ENCODE measurements at regions not wholly inside any gene's neighbourhood (a gene's known extent, or its start where the extent isn't known, plus 50 kb on each side); places are given as distances from the start of the nearest gene placed in this dataset.

GRCh38 chr20:11090751-11091150 is 417.0 kb upstream of the JAG1 start:
- Mint-ChIP-seq H3K4me1 (ENCODE audit: low read depth, unreplicated experiment) (peaks cover 19% of the 10 kb centered on the region), H3K27ac (ENCODE audit: unreplicated experiment) (no peak overlapping the region), H3K4me3 (ENCODE audit: low read depth, unreplicated experiment) (no peak overlapping the region), H3K9me3 (ENCODE audit: low read depth, unreplicated experiment) (peaks cover 3% of the 10 kb centered on the region), H3K27me3 (ENCODE audit: unreplicated experiment) (no peaks in the 10 kb centered on the region), H3K36me3 (ENCODE audit: insufficient read depth, unreplicated experiment) (no peaks in the 10 kb centered on the region)
- intact Hi-C loops (cut with micrococcal nuclease; ENCODE audit: unreplicated experiment): loop anchor here (10.0 kb wide), 1 partner anchor 114 kb away; no protein-coding TSS in a partner anchor
- TF ChIP-seq, protein P1, sequence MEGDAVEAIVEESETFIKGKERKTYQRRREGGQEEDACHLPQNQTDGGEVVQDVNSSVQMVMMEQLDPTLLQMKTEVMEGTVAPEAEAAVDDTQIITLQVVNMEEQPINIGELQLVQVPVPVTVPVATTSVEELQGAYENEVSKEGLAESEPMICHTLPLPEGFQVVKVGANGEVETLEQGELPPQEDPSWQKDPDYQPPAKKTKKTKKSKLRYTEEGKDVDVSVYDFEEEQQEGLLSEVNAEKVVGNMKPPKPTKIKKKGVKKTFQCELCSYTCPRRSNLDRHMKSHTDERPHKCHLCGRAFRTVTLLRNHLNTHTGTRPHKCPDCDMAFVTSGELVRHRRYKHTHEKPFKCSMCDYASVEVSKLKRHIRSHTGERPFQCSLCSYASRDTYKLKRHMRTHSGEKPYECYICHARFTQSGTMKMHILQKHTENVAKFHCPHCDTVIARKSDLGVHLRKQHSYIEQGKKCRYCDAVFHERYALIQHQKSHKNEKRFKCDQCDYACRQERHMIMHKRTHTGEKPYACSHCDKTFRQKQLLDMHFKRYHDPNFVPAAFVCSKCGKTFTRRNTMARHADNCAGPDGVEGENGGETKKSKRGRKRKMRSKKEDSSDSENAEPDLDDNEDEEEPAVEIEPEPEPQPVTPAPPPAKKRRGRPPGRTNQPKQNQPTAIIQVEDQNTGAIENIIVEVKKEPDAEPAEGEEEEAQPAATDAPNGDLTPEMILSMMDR (IDR thresholded peaks at IDR 0.05; ENCODE audit: unreplicated experiment): no peak
- DNase-seq: no peak
- CTCF ChIA-PET: no interaction called here
- no TSS peak for BruUV-seq (replicated peaks)

GRCh38 chr20:11091511-11091910 is 417.7 kb upstream of the JAG1 start:
- DNase-seq: no peak
- CTCF ChIA-PET: interaction anchor here (0.5 to 0.8 kb wide), 4 partner anchors 453 to 1270 kb away, joined by 3 to 6 read pairs (median 4); no protein-coding TSS in a partner anchor
- Mint-ChIP-seq H3K9me3 (ENCODE audit: low read depth, unreplicated experiment) (peaks cover 3% of the 10 kb centered on the region), H3K27ac (ENCODE audit: unreplicated experiment) (no peak overlapping the region), H3K4me3 (ENCODE audit: low read depth, unreplicated experiment) (no peak overlapping the region), H3K4me1 (ENCODE audit: low read depth, unreplicated experiment) (peaks cover 27% of the 10 kb centered on the region), H3K36me3 (ENCODE audit: insufficient read depth, unreplicated experiment) (no peaks in the 10 kb centered on the region), H3K27me3 (ENCODE audit: unreplicated experiment) (no peaks in the 10 kb centered on the region)
- intact Hi-C loops (cut with micrococcal nuclease; ENCODE audit: unreplicated experiment): loop anchor here (10.0 kb wide), 1 partner anchor 113 kb away; no protein-coding TSS in a partner anchor
- BruUV-seq (replicated peaks): no TSS peak
- TF ChIP-seq, protein P1 (IDR thresholded peaks at IDR 0.05; ENCODE audit: unreplicated experiment): no peak

DNA sequence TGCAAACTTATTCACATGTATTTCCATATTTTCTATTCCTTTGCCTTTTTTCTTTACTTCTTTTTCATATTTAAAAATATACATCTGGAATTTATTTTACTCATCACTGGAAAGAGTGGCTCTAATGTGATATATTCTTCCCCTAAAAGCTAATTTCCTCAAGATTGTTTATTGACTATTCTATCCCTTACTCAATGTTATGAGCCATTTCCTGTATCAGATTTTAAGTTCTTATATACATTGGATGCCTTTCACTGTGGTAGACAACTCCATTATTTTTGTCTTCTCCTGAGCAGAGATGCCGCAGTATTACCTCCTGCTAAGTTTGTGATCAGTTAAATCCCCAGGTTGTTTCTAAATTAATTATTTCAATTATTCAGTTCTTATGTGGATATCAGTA is 418.4 kb upstream of the JAG1 start:
- TF ChIP-seq, protein P1 (IDR thresholded peaks at IDR 0.05; ENCODE audit: unreplicated experiment): no peak
- DNase-seq: no peak
- no peak overlapping the region for H3K4me3 Mint-ChIP-seq (ENCODE audit: low read depth, unreplicated experiment)
- BruUV-seq (replicated peaks): no TSS peak
- peaks cover 30% of the 10 kb centered on the region for H3K4me1 Mint-ChIP-seq (ENCODE audit: low read depth, unreplicated experiment)
- H3K9me3 Mint-ChIP-seq (ENCODE audit: low read depth, unreplicated experiment): peaks cover 3% of the 10 kb centered on the region
- H3K27me3 Mint-ChIP-seq (ENCODE audit: unreplicated experiment): no peaks in the 10 kb centered on the region
- intact Hi-C loops (cut with micrococcal nuclease; ENCODE audit: unreplicated experiment): loop anchor here (10.0 kb wide), 1 partner anchor 113 kb away; no protein-coding TSS in a partner anchor
- H3K36me3 Mint-ChIP-seq (ENCODE audit: insufficient read depth, unreplicated experiment): no peaks in the 10 kb centered on the region
- H3K27ac Mint-ChIP-seq (ENCODE audit: unreplicated experiment): no peak overlapping the region
- CTCF ChIA-PET: no interaction called here

- DNase-seq: no peak
- peaks cover 30% of the 10 kb centered on the region for H3K4me1 Mint-ChIP-seq (ENCODE audit: low read depth, unreplicated experiment)
- no peaks in the 10 kb centered on the region for H3K9me3 Mint-ChIP-seq (ENCODE audit: low read depth, unreplicated experiment)
- no TSS peak for BruUV-seq (replicated peaks)
- H3K27me3 Mint-ChIP-seq (ENCODE audit: unreplicated experiment): no peaks in the 10 kb centered on the region
- no peaks in the 10 kb centered on the region for H3K36me3 Mint-ChIP-seq (ENCODE audit: insufficient read depth, unreplicated experiment)
- H3K27ac Mint-ChIP-seq (ENCODE audit: unreplicated experiment): no peak overlapping the region
- no peak overlapping the region for H3K4me3 Mint-ChIP-seq (ENCODE audit: low read depth, unreplicated experiment)
- CTCF ChIA-PET: no interaction called here
- TF ChIP-seq, protein P1 (IDR thresholded peaks at IDR 0.05; ENCODE audit: unreplicated experiment): no peak
- intact Hi-C loops (cut with micrococcal nuclease; ENCODE audit: unreplicated experiment): loop anchor here (10.0 kb wide), 1 partner anchor 111 kb away; no protein-coding TSS in a partner anchor
Observed at GRCh38 chr20:11094196-11094595, 420.4 kb upstream of the JAG1 start.

Data from Calu3 (cell line).